Thyroid gland (tissue), 4 donors: ENCODE measurements at regions not wholly inside any gene's neighbourhood (a gene's known extent, or its start where the extent isn't known, plus 50 kb on each side); places are given as distances from the start of the nearest gene placed in this dataset.

Experiments
- DNase-seq, 2 donors: peaks; one replicate each; pipeline ENCODE4 v3.0.0-alpha.2; 2019
- H3K27ac ChIP-seq, 3 donors: fragments of 200-600 bp; sonication (generic); 1 replicate in 2 of 3; 2 replicates in 1 of 3; pipeline ENCODE4 v1.5.1; 2016 to 2019; ENCODE audit warnings: mild to moderate bottlenecking in 1 of 3, moderate library complexity in 1 of 3
- H3K27me3 ChIP-seq: fragments of 200-600 bp; sonication (generic); one replicate; pipeline ENCODE4 v1.5.1; 2019
- H3K36me3 ChIP-seq, 2 donors: fragments of 200-600 bp; sonication (generic); one replicate each; pipeline ENCODE4 v1.5.1; 2016 to 2019
- H3K4me1 ChIP-seq, 2 donors: fragments of 200-600 bp; sonication (generic); one replicate each; pipeline ENCODE4 v1.5.1; 2017 to 2019
- H3K4me3 ChIP-seq, 3 donors: fragments of 200-600 bp; sonication (generic); replicated peaks in 1 of 3; 1 replicate in 2 of 3; 2 replicates in 1 of 3; pipeline ENCODE4 v1.5.1; 2016; ENCODE audit warnings: mild to moderate bottlenecking in 1 of 3
- H3K9me3 ChIP-seq: fragments of 200-600 bp; sonication (generic); one replicate; pipeline ENCODE4 v1.5.1; 2017
- POLR2A ChIP-seq, 2 donors: fragments of 450-650 bp; IDR thresholded peaks; one replicate each; pipeline ENCODE4 v1.6.1; 2017; ENCODE audit warnings: antibody characterized with exemption in 2 of 2, mild to moderate bottlenecking in 2 of 2, moderate library complexity in 1 of 2
- WGBS, 2 donors: methylation state at CpG; one replicate each; pipeline ENCODE4 v1.1.5; 2017; 5-methylcytosine and 5-hydroxymethylcytosine counted together
- intact Hi-C: fragments of 100-400 bp; cut with DNase I; formaldehyde crosslinking; loops from one replicate; pipeline ENCODE4 v1.15.1; 2023
- TF ChIP-seq, protein P1 (sequence below), 6 experiments: fragments of 200-600 bp in 3 of 6; fragments of 450-650 bp in 3 of 6; sonication (generic) in 3 of 6; IDR thresholded peaks; one replicate each; pipeline ENCODE4 v1.5.1; 2016 to 2019; ENCODE audit warnings: antibody characterized with exemption in 6 of 6, mild to moderate bottlenecking in 2 of 6, inconsistent platforms in 1 of 6, moderate library complexity in 1 of 6

DNA sequence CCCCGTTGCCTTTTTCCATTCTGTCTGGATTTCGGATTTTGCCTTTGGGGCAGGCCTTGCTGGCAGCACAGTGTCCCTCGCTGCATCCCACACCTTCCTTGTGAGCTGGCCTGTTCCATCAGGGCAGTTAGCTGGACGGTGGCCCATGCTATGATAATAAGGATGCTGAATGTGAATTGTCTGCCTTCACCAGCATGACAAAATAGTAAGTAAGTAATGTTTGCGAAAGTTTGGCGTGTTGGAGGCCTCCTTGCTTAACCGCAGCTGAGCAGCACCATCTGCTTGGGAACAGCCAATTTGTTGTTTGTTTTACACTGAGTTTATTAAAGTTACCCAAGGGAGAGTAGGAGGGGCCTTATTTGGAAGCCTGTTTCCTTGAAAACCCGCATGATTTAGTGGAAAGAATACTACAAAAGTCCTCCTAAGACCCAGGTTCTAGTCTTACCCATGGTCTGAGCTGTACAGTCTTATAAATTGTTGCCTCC lies 469.7 kb upstream of the FANCL start:
- Histone ChIP-seq H3K27ac (no peak overlapping the region), H3K9me3 (no peaks in the 10 kb centered on the region), H3K27me3 (no peaks in the 10 kb centered on the region), H3K36me3 (no peaks in the 10 kb centered on the region), H3K4me1 (no peaks in the 10 kb centered on the region), H3K4me3 (no peak overlapping the region)
- TF ChIP-seq POLR2A (IDR thresholded peaks at IDR 0.05): no peak
- TF ChIP-seq, protein P1, sequence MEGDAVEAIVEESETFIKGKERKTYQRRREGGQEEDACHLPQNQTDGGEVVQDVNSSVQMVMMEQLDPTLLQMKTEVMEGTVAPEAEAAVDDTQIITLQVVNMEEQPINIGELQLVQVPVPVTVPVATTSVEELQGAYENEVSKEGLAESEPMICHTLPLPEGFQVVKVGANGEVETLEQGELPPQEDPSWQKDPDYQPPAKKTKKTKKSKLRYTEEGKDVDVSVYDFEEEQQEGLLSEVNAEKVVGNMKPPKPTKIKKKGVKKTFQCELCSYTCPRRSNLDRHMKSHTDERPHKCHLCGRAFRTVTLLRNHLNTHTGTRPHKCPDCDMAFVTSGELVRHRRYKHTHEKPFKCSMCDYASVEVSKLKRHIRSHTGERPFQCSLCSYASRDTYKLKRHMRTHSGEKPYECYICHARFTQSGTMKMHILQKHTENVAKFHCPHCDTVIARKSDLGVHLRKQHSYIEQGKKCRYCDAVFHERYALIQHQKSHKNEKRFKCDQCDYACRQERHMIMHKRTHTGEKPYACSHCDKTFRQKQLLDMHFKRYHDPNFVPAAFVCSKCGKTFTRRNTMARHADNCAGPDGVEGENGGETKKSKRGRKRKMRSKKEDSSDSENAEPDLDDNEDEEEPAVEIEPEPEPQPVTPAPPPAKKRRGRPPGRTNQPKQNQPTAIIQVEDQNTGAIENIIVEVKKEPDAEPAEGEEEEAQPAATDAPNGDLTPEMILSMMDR (IDR thresholded peaks at IDR 0.05): no peak
- no peak for DNase-seq
- intact Hi-C loops: no loop called here
- 73 to 79% methylated on average over 8 of the region's 8 CpGs for whole genome bisulfite sequencing, 2 donors

DNA sequence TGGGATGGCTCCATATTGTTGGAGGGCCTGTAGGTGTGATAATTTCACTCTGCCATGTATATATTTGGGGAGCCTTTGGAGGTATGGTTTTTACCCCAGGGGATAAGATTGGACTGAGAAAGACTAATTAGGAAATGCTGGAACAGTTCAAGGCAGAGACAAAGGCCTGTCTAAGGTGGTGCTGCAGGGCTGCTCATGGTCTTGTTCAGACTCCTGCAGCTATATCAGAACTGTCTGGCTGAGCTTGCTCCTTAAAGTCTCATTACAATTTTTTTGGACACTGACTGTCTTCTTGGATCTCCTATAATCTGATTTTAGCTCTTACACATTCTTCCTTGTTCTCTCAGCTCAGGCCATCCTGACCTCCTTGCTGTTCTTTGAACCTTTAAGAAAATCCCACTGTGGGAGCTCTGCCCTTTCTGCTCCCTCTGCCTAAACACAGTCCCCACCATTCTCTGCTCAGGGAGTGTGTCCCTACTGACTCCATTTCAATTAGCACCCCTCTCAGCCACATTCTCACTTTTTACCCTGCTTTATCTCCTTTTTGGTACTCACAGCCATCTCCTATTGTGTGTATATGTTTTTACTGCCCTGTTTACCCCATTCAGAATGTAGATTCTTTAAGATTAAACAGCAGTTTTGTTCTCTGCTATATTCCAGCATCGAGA lies 468.7 kb upstream of the FANCL start:
- Histone ChIP-seq H3K36me3 (no peaks in the 10 kb centered on the region), H3K9me3 (no peaks in the 10 kb centered on the region), H3K27ac (no peak overlapping the region), H3K4me1 (no peaks in the 10 kb centered on the region), H3K27me3 (no peaks in the 10 kb centered on the region), H3K4me3 (no peak overlapping the region)
- no peak for DNase-seq
- intact Hi-C loops: no loop called here
- TF ChIP-seq, protein P1 (IDR thresholded peaks at IDR 0.05): no peak
- TF ChIP-seq POLR2A (IDR thresholded peaks at IDR 0.05): no peak
- WGBS, 2 donors: 69 to 76% methylated on average over 1 of the region's 1 CpG

DNA sequence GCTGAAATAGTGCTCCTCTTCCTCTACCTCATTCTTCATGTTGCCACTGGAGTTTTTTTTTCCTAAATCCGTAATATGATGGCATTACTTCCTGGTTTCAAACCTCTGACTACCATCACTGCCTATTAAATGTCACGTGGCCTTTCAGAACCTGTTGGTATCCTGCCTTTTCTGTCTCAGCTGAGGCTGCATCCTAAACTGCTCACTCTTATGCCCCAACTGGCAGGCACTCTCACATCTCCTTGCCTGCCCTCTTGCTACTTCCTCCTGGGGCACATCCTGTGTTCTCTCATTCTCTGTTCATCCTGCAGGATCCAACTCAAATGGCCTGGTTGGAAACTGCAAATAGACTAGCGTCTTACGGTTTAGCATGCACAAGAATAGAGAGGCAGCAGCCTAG lies 468.1 kb upstream of the FANCL start:
- no peak for TF ChIP-seq POLR2A (IDR thresholded peaks at IDR 0.05)
- TF ChIP-seq, protein P1 (IDR thresholded peaks at IDR 0.05): no peak
- Histone ChIP-seq H3K27ac (no peak overlapping the region), H3K9me3 (no peaks in the 10 kb centered on the region), H3K4me3 (no peak overlapping the region), H3K36me3 (no peaks in the 10 kb centered on the region), H3K27me3 (no peaks in the 10 kb centered on the region), H3K4me1 (no peaks in the 10 kb centered on the region)
- intact Hi-C loops: no loop called here
- DNase-seq: no peak
- 84 to 85% methylated on average over 4 of the region's 4 CpGs for WGBS, 2 donors

DNA sequence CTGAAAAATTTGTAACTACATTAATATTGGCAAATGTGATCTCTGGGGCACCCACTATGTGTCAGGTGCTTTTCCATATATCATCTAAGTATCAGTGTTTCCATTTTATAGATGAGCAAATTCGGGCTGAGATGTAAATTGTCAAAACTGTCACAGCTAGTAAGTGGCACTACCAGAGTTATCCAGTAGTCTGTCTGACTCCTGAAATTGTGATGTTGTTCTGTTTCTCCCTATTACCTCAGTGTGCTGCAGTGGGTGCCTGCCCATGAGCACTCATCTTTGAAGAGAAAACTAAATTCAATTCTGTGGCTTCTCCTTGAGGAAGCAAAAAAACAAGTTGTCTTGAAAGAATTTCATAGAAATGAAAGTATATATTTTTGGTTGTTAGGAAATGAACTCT lies 467.4 kb upstream of the FANCL start:
- intact Hi-C loops: no loop called here

DNA sequence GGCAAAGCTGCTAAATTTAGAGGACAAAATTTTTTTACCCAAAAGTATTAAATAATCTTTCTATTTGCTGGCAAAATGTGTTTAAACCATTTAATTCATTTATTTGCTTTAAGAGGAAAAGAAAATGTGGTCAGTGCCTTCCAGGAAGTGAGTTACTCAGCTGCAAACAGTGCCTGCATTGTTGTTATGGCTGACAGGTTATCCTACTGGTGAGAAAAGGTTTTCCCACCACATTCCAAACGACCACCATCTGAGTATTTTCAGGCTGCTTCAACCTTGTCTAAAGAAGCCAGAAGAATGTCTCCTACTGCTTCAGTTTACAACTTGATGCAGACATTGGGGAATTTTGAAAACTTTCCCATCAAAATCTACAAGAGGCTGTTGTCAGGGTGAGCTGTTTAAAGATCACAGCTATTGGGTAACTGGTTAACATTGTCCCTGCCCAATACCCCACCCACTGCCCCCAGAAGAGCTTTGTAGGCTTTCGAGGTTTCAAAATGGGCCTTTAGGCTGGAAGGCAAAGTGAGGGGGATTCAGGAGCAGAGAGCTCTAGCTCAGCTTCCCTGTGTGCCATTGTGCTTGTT lies 461.3 kb upstream of the FANCL start:
- H3K36me3 ChIP-seq: no peaks in the 10 kb centered on the region
- no peak for DNase-seq
- H3K4me1 ChIP-seq: no peaks in the 10 kb centered on the region
- H3K4me3 ChIP-seq: no peak overlapping the region
- intact Hi-C loops: no loop called here
- H3K9me3 ChIP-seq: no peaks in the 10 kb centered on the region
- TF ChIP-seq, protein P1 (IDR thresholded peaks at IDR 0.05): no peak
- TF ChIP-seq POLR2A (IDR thresholded peaks at IDR 0.05): no peak
- H3K27ac ChIP-seq: no peak overlapping the region
- 37 to 48% methylated on average over 2 of the region's 2 CpGs for WGBS, 2 donors
- H3K27me3 ChIP-seq: no peaks in the 10 kb centered on the region

More for the DNA sequence above, 467.4 kb upstream of the FANCL start:
- Histone ChIP-seq H3K9me3 (no peaks in the 10 kb centered on the region), H3K27ac (no peak overlapping the region), H3K4me1 (no peaks in the 10 kb centered on the region), H3K36me3 (no peaks in the 10 kb centered on the region), H3K27me3 (no peaks in the 10 kb centered on the region), H3K4me3 (no peak overlapping the region)
- 82 to 88% methylated on average over 1 of the region's 1 CpG for WGBS, 2 donors
- no peak for DNase-seq
- TF ChIP-seq, protein P1 (IDR thresholded peaks at IDR 0.05): no peak
- TF ChIP-seq POLR2A (IDR thresholded peaks at IDR 0.05): no peak
